HepG2 (cell line): ENCODE measurements at regions not wholly inside any gene's neighbourhood (a gene's known extent, or its start where the extent isn't known, plus 50 kb on each side); places are given as distances from the start of the nearest gene placed in this dataset.

Experiments used
- ATAC-seq: fragments of 200-7000 bp; cut with Tn5 transposase; 3 replicates; pipeline ENCODE4 v1.9.1; 2020; ENCODE audit warnings: mild to moderate bottlenecking, moderate library complexity
- BruUV-seq: library from RNA; stranded (reverse); fragments of 400-500 nt; replicated peaks from 2 replicates; lab custom pipeline; 2021; lab: Mats Ljungman, UMichigan
- CTCF ChIA-PET: fragments of 300-600 bp; formaldehyde crosslinking; extraction: SDS; loops from one replicate; lab custom pipeline; 2021; ENCODE audit warnings: low total read pairs, inconsistent platforms, low intra/inter-chr PET ratio; lab: Yijun Ruan, JAX
- POLR2A ChIA-PET: fragments of 350-600 bp; sonication (Branson Sonifier 250); formaldehyde crosslinking; loops from one replicate; lab custom pipeline; 2020; ENCODE audit warnings: antibody characterized with exemption, inconsistent platforms; lab: Yijun Ruan, JAX
- DNase-seq: peaks from one replicate; pipeline ENCODE4 v3.0.0-alpha.2; 2015; ENCODE audit warnings: low spot score
- FAIRE-seq: peaks from 3 replicates; lab custom pipeline; 2011; peaks lifted over from hg19 to GRCh38; lab: Jason Lieb, UNC
- H2AFZ ChIP-seq: one replicate; pipeline ENCODE4 v1.6.1; 2011; ENCODE audit warnings: low read length, inconsistent platforms
- H3K27ac ChIP-seq: fragments of 300-600 bp; 3 replicates; pipeline ENCODE4 v1.8.0; 2011; ENCODE audit warnings: mixed run types, mild to moderate bottlenecking, mixed read lengths, low read length, inconsistent platforms; ENCODE audit not compliant: insufficient read depth; ENCODE audit errors: extremely low read length
- H3K27me3 ChIP-seq, 2 experiments: fragments of 200-600 bp in 1 of 2; 2 replicates in 1 of 2; 3 replicates in 1 of 2; pipeline versions ENCODE4 v1.6.0 to v1.8.0; 2011; ENCODE audit warnings: low read length in 2 of 2, mild to moderate bottlenecking in 2 of 2, moderate library complexity in 2 of 2, inconsistent platforms in 1 of 2; ENCODE audit not compliant: insufficient read depth in 2 of 2, control insufficient read depth in 1 of 2
- H3K36me3 ChIP-seq, 2 experiments: fragments of 200-600 bp in 1 of 2; replicated peaks in 1 of 2; 2 replicates in 1 of 2; 3 replicates in 1 of 2; pipeline versions ENCODE4 v1.5.1 to v1.8.0; 2011; ENCODE audit warnings: low read length in 2 of 2, inconsistent platforms in 1 of 2; ENCODE audit not compliant: insufficient read depth in 2 of 2, control insufficient read depth in 1 of 2
- H3K4me1 ChIP-seq: 2 replicates; pipeline ENCODE4 v1.5.1; 2012; ENCODE audit warnings: low read length, inconsistent platforms; ENCODE audit not compliant: insufficient read depth
- H3K4me2 ChIP-seq: 2 replicates; pipeline ENCODE4 v1.6.0; 2011; ENCODE audit warnings: low read depth, low read length, inconsistent platforms
- H3K4me3 ChIP-seq, 3 experiments: fragments of 200-600 bp in 1 of 3; sonication (generic), shearing (Covaris generic) in 1 of 3; replicated peaks in 1 of 3; 2 replicates each; pipeline ENCODE4 v1.5.1; 2011 to 2016; ENCODE audit warnings: low read length in 3 of 3, inconsistent platforms in 2 of 3, low read depth in 2 of 3, mild to moderate bottlenecking in 2 of 3, control low read depth in 1 of 3, mixed read lengths in 1 of 3; ENCODE audit not compliant: insufficient read depth in 1 of 3
- H3K79me2 ChIP-seq: one replicate; pipeline ENCODE4 v1.6.1; 2011; ENCODE audit warnings: low read length, inconsistent platforms; ENCODE audit not compliant: insufficient read depth
- H3K9ac ChIP-seq: 2 replicates; pipeline ENCODE4 v1.6.0; 2011; ENCODE audit warnings: mild to moderate bottlenecking, low read depth, low read length, inconsistent platforms; ENCODE audit not compliant: insufficient read depth
- H3K9me3 ChIP-seq: 2 replicates; pipeline ENCODE4 v1.5.1; 2012; ENCODE audit warnings: mild to moderate bottlenecking, low read length
- H4K20me1 ChIP-seq: 2 replicates; pipeline ENCODE4 v1.6.0; 2011; ENCODE audit warnings: inconsistent platforms, mild to moderate bottlenecking, low read length, moderate library complexity; ENCODE audit not compliant: insufficient read depth
- AFF4 ChIP-seq: sonication (generic); formaldehyde crosslinking; IDR thresholded peaks from 2 replicates; pipeline ENCODE4 v1.4.0; 2020; ENCODE audit warnings: missing genetic modification reagents
- HMG20B ChIP-seq: conservative IDR thresholded peaks from 2 replicates; pipeline ENCODE4 v1.6.1; 2016; ENCODE audit warnings: missing genetic modification reagents, missing compliant biosample characterization
- MXD4 ChIP-seq: IDR thresholded peaks from 2 replicates; pipeline ENCODE4 v1.6.1; 2016; ENCODE audit warnings: mild to moderate bottlenecking, missing biosample characterization, missing genetic modification reagents
- NAIF1 ChIP-seq: sonication (generic); formaldehyde crosslinking; IDR thresholded peaks from 2 replicates; pipeline ENCODE4 v1.5.0; 2020; ENCODE audit warnings: mild to moderate bottlenecking, missing genetic modification reagents, borderline replicate concordance
- SRSF9 ChIP-seq: fragments of 200-400 bp; formaldehyde crosslinking; IDR thresholded peaks from 2 replicates; pipeline ENCODE4 v1.6.1; 2018; ENCODE audit warnings: borderline replicate concordance, mild to moderate bottlenecking, low read depth, low read length; ENCODE audit not compliant: insufficient read depth, poor library complexity, severe bottlenecking
- ZBTB7A ChIP-seq: sonication (generic); formaldehyde crosslinking; IDR thresholded peaks from 2 replicates; pipeline ENCODE4 v1.8.0; 2022; ENCODE audit warnings: mild to moderate bottlenecking, missing genetic modification reagents
- ZFP82 ChIP-seq: sonication (generic); formaldehyde crosslinking; IDR thresholded peaks from 2 replicates; pipeline ENCODE4 v1.5.1; 2020; ENCODE audit warnings: mild to moderate bottlenecking, missing genetic modification reagents, borderline replicate concordance
- ZNF20 ChIP-seq: sonication (generic); formaldehyde crosslinking; IDR thresholded peaks from 2 replicates; pipeline ENCODE4 v1.4.0; 2020; ENCODE audit warnings: mild to moderate bottlenecking, moderate library complexity, missing genetic modification reagents
- ZNF432 ChIP-seq: sonication (generic); formaldehyde crosslinking; IDR thresholded peaks from 2 replicates; pipeline ENCODE4 v1.5.0; 2020; ENCODE audit warnings: missing genetic modification reagents, mild to moderate bottlenecking, borderline replicate concordance
- ZNF792 ChIP-seq: IDR thresholded peaks from 2 replicates; pipeline ENCODE4 v1.6.1; 2016
- WGBS: methylation state at CpG from one replicate; pipeline ENCODE4 v1.1.6; 2017; ENCODE audit warnings: low lambda C conversion rate; 5-methylcytosine and 5-hydroxymethylcytosine counted together
- in situ Hi-C: cut with HindIII; loops from 2 replicates; pipeline ENCODE4 v1.10.0; 2017; ENCODE audit warnings: low pct_unique_long_range_greater_than_20kb; ENCODE audit not compliant: extremely low pct_ligation_motif_present
- intact Hi-C: fragments of 100-400 bp; cut with micrococcal nuclease; formaldehyde crosslinking; loops from one replicate; pipeline ENCODE4 v1.10.0; 2022; ENCODE audit not compliant: unreplicated experiment

GRCh38 chr12:43277651-43278540 lies 274.1 kb downstream of the ADAMTS20 start:
- ChIA-PET CTCF (no interaction called here), POLR2A (no interaction called here)
- Histone ChIP-seq H3K9ac (no peak overlapping the region), H3K27me3 (no peaks in the 10 kb centered on the region), H3K36me3 (no peaks in the 10 kb centered on the region), H3K4me1 (no peaks in the 10 kb centered on the region), H3K79me2 (no peaks in the 10 kb centered on the region), H3K4me2 (no peak overlapping the region), H3K4me3 (no peak overlapping the region), H3K9me3 (no peaks in the 10 kb centered on the region), H3K27ac (no peak overlapping the region), H4K20me1 (no peaks in the 10 kb centered on the region), H2AFZ (no peak overlapping the region)
- DNase-seq (no peak), ATAC-seq (no peak), FAIRE-seq (no peak)
- BruUV-seq: no TSS peak
- 19% methylated on average over 7 of the region's 7 CpGs for WGBS
- in situ Hi-C loops (no loop called here), intact Hi-C loops (no loop called here)
- TF ChIP-seq ZNF792 (CRISPR knock-in tag) (no peak), ZNF432 (CRISPR knock-in tag) (no peak), ZNF20 (CRISPR knock-in tag) (no peak), HMG20B (CRISPR knock-in tag) (no peak), NAIF1 (CRISPR knock-in tag) (no peak)
- TF ChIP-seq, all 625 proteins: peak for 0

- WGBS: 20% methylated on average over 2 of the region's 2 CpGs
- in situ Hi-C loops (no loop called here), intact Hi-C loops (no loop called here)
- Histone ChIP-seq H3K36me3 (no peaks in the 10 kb centered on the region), H2AFZ (no peak overlapping the region), H3K79me2 (no peaks in the 10 kb centered on the region), H3K9ac (no peak overlapping the region), H3K9me3 (no peaks in the 10 kb centered on the region), H3K4me3 (no peak overlapping the region), H3K27me3 (no peaks in the 10 kb centered on the region), H3K4me2 (no peak overlapping the region), H4K20me1 (no peaks in the 10 kb centered on the region), H3K27ac (no peak overlapping the region), H3K4me1 (no peaks in the 10 kb centered on the region)
- no peak for DNase-seq
- ATAC-seq: no peak
- no TSS peak for BruUV-seq
- no peak for FAIRE-seq
- CTCF ChIA-PET: no interaction called here
- POLR2A ChIA-PET: no interaction called here
- TF ChIP-seq SRSF9: no peak
- TF ChIP-seq ZFP82: no peak
- TF ChIP-seq MXD4 (CRISPR knock-in tag): no peak
- TF ChIP-seq AFF4: no peak
- no peak for TF ChIP-seq ZBTB7A (CRISPR knock-in tag)
These were observed 278.5 kb downstream of the ADAMTS20 start for GRCh38 chr12:43273467-43273866.
